ENCODE measurements at regions not wholly inside any gene's neighbourhood (a gene's known extent, or its start where the extent isn't known, plus 50 kb on each side); places are given as distances from the start of the nearest gene placed in this dataset.

- TF ChIP-seq, protein P1, sequence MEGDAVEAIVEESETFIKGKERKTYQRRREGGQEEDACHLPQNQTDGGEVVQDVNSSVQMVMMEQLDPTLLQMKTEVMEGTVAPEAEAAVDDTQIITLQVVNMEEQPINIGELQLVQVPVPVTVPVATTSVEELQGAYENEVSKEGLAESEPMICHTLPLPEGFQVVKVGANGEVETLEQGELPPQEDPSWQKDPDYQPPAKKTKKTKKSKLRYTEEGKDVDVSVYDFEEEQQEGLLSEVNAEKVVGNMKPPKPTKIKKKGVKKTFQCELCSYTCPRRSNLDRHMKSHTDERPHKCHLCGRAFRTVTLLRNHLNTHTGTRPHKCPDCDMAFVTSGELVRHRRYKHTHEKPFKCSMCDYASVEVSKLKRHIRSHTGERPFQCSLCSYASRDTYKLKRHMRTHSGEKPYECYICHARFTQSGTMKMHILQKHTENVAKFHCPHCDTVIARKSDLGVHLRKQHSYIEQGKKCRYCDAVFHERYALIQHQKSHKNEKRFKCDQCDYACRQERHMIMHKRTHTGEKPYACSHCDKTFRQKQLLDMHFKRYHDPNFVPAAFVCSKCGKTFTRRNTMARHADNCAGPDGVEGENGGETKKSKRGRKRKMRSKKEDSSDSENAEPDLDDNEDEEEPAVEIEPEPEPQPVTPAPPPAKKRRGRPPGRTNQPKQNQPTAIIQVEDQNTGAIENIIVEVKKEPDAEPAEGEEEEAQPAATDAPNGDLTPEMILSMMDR (IDR thresholded peaks at IDR 0.05; ENCODE audit: low read depth, low read length, poor library complexity, severe bottlenecking) = no peak
- no peak for TF ChIP-seq EZH2phosphoT487 (IDR thresholded peaks at IDR 0.05; ENCODE audit: borderline replicate concordance, low read length)
Measured at GRCh38 chr13:84962141-84962750, 837.0 kb downstream of the SLITRK6 start.

Data from DOHH2 (cell line).